PFSK-1 (cell line): ENCODE measurements at regions not wholly inside any gene's neighbourhood (a gene's known extent, or its start where the extent isn't known, plus 50 kb on each side); places are given as distances from the start of the nearest gene placed in this dataset.

ENCODE experiments used
- FOXP2 ChIP-seq: optimal IDR thresholded peaks from 2 replicates; pipeline ENCODE3; 2011; ENCODE audit warnings: borderline replicate concordance, control low read depth, inconsistent platforms; ENCODE audit not compliant: insufficient read depth; ENCODE audit errors: extremely low read length, extremely low read depth
- POLR2AphosphoS5 ChIP-seq: IDR thresholded peaks from 2 replicates; pipeline ENCODE4 v1.6.1; 2012; ENCODE audit warnings: low read depth, mild to moderate bottlenecking, control low read depth, low read length, moderate library complexity
- REST ChIP-seq, 2 experiments: IDR thresholded peaks; 2 replicates each; pipeline versions ENCODE4 v1.6.1 to v1.8.0; 2011 to 2012; ENCODE audit warnings: low read depth in 2 of 2, low read length in 2 of 2, control low read depth in 1 of 2, inconsistent platforms in 1 of 2, mild to moderate bottlenecking in 1 of 2, moderate library complexity in 1 of 2; ENCODE audit not compliant: insufficient read depth in 1 of 2
- TAF1 ChIP-seq: IDR thresholded peaks from 2 replicates; pipeline ENCODE4 v1.6.1; 2012; ENCODE audit warnings: low read length, control low read depth, borderline replicate concordance; ENCODE audit not compliant: insufficient read depth

DNA sequence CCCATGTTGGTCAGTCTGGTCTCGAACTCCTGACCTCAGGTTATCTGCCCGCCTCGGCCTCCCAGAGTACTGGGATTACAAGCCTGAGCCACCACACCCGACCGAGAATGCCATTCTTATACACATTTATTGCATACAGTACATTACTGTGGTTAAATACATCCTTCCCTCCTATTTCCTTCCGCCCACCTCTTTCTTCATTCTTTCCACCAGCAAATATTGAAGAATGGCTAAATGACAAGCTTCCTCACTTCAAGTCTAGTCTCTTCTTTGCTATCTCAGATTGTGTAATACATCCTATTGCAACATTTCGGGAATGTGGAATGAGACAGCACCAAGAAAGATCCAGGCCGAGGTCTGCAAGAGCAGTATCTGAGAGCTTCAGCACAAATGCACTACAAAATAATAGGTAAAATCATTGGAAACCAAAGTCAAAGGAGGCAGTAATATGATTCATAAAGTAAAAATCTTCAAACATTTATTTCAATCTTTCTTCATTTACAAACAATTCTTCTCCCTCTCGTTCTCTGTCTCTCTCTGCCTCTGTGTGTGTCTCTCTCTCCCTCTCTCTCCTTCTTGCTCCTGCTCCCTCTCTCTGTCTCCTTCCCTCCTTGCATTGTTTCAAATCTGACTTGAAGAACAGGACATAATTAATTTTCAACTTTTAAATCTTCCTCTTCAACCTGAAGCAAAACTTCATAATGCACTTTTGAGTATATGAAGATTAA is 94.7 kb upstream of the TGFBR2 start:
- no peak for TF ChIP-seq FOXP2
- TF ChIP-seq POLR2AphosphoS5, result no peak
- TF ChIP-seq REST (IDR thresholded peaks at IDR 0.05; ENCODE audit: insufficient read depth in 1 of 2, low read depth in 2 of 2, low read length in 2 of 2), result no peak
- no peak for TF ChIP-seq TAF1
